Small intestine (tissue), 7 donors: ENCODE measurements at regions not wholly inside any gene's neighbourhood (a gene's known extent, or its start where the extent isn't known, plus 50 kb on each side); places are given as distances from the start of the nearest gene placed in this dataset.
"Not testable (repeated sequence)": the region's sequence is repeated elsewhere in the genome, so short reads cannot be mapped to it uniquely, and the experiment has no call there.

Experiments
- DNase-seq, 2 donors: peaks; one replicate each; pipeline versions ENCODE4 v3.0.0 to v3.0.0-alpha.2; 2013
- FAIRE-seq: peaks from 2 replicates; lab custom pipeline; 2012; peaks lifted over from hg19 to GRCh38; lab: Jason Lieb, UNC
- H3K27ac ChIP-seq, 3 donors: one replicate each; pipeline ENCODE4 v1.5.1; 2013; ENCODE audit warnings: low read length in 2 of 3, mild to moderate bottlenecking in 2 of 3, control low read depth in 1 of 3, inconsistent platforms in 1 of 3, low read depth in 1 of 3, moderate library complexity in 1 of 3
- H3K27me3 ChIP-seq, 3 donors: one replicate each; pipeline ENCODE4 v1.6.1; 2013; ENCODE audit warnings: low read length in 3 of 3, inconsistent platforms in 1 of 3; ENCODE audit not compliant: control insufficient read depth in 3 of 3, insufficient read depth in 3 of 3
- H3K36me3 ChIP-seq, 3 donors: one replicate each; pipeline ENCODE4 v1.6.1; 2013; ENCODE audit warnings: low read length in 3 of 3, inconsistent platforms in 1 of 3, low read depth in 1 of 3, mild to moderate bottlenecking in 1 of 3, moderate library complexity in 1 of 3; ENCODE audit not compliant: control insufficient read depth in 3 of 3, insufficient read depth in 2 of 3
- H3K4me1 ChIP-seq, 3 donors: one replicate each; pipeline ENCODE4 v1.6.1; 2013; ENCODE audit warnings: low read length in 2 of 3, inconsistent platforms in 1 of 3, low read depth in 1 of 3, mild to moderate bottlenecking in 1 of 3, moderate library complexity in 1 of 3; ENCODE audit not compliant: control insufficient read depth in 3 of 3, insufficient read depth in 2 of 3
- H3K4me3 ChIP-seq, 3 donors: one replicate each; pipeline ENCODE4 v1.5.1; 2013; ENCODE audit warnings: low read length in 3 of 3, control low read depth in 1 of 3, inconsistent platforms in 1 of 3, low read depth in 1 of 3, mild to moderate bottlenecking in 1 of 3, moderate library complexity in 1 of 3
- H3K9me3 ChIP-seq, 2 donors: one replicate each; pipeline ENCODE4 v1.6.1; 2013; ENCODE audit warnings: low read depth in 1 of 2, low read length in 1 of 2; ENCODE audit not compliant: control insufficient read depth in 2 of 2, insufficient read depth in 1 of 2
- WGBS, 3 donors: extraction: QIAGEN DNeasy Blood & Tissue Kit; methylation state at CpG; one replicate each; pipeline ENCODE4 v1.1.7; 2013; 5-methylcytosine and 5-hydroxymethylcytosine counted together
- donor health status: healthy with polysubstance abuse.
- donor health status: control.
- donor health status: control.
- donor health status: Bipolar disorder and iron deficiency.
- donor health status: healthy.

DNA sequence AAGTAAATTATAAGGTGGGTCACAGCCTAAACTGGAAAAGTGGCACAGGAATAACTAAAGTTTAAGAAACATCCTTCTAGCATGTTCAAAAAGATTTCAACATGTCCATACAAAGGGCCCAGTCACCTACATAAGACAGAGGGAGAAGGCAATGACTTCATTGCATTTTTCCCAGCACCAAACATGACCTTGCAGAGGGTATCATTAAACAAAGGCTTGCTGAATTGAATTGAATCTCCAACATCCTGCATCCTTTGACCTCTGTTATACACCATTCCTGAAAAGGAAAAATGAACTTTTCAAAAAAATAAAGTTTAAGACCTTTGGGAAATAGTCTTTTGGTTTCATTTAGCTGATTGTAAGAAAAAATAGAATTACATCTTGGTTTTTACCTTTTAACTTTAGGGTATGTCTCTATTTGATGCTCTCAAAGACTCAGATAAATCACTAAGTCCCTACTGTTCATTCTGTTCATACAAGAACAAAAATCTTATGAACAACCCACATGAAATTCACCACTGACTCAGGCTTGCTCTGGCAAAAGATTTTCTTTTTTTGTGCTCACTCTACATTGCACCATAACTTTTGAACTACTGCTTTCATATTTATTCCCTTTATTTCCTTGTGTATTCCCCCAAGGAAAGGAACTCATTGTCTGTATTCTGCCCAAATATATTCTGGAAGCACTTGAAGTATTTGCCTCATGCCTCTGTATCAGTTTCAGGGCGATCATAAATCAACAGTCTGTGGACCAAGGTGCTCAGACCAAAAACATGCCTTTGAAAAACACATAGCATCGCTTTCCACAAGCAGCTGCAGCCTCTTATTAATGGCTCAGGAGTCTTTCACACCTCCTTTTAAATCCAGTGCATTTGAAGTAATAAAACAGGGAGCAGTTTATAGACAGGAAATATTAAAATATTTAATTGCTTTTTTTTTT is 121.7 kb downstream of the DUSP6 start:
- H3K4me3 ChIP-seq: no peak overlapping the region
- FAIRE-seq: no peak

GRCh38 chr12:89228491-89228890 is 123.8 kb downstream of the DUSP6 start:
- no peaks in the 10 kb centered on the region for H3K36me3 ChIP-seq
- FAIRE-seq: no peak

More for the DNA sequence above, 121.7 kb downstream of the DUSP6 start:
- Histone ChIP-seq H3K27me3 (no peaks in the 10 kb centered on the region), H3K9me3 (no peaks in the 10 kb centered on the region), H3K4me1 (peaks cover 0 to 5% (median 0%) of the 10 kb centered on the region in 3 donors), H3K27ac (no peak overlapping the region), H3K36me3 (no peaks in the 10 kb centered on the region)
- 20 to 46% (median 34%) methylated on average over 2 of the region's 2 CpGs for WGBS, 3 donors
- no peak for DNase-seq

DNA sequence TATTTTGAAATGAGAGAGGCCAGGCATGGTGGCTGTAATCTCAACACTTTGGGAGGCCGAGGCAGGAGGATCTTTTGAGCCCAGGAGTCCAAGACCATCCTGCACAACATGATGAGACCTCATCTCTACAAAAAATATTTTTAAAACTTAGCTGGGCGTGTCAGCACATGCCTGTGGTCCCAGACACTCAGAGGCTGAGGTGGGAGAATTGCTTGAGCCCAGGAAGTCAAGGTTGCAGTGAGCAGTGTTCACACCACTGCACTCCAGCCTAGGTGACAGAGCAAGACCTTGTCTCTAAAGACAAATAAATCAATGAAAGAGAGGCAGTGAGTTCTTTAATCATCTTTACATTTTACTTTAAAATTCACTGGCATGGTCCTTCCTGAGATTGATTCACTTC is 124.5 kb downstream of the DUSP6 start:
- H3K27me3 ChIP-seq: no peaks in the 10 kb centered on the region

More at GRCh38 chr12:89228491-89228890, 123.8 kb downstream of the DUSP6 start:
- H3K27ac ChIP-seq: no peak overlapping the region
- WGBS, 3 donors: 68 to 86% (median 80%) methylated on average over 3 of the region's 3 CpGs
- H3K27me3 ChIP-seq: no peaks in the 10 kb centered on the region
- H3K4me1 ChIP-seq: peaks cover 0 to 9% (median 0%) of the 10 kb centered on the region in 3 donors
- DNase-seq: no peak
- no peaks in the 10 kb centered on the region for H3K9me3 ChIP-seq
- no peak overlapping the region for H3K4me3 ChIP-seq

GRCh38 chr12:89225808-89226411 is 126.4 kb downstream of the DUSP6 start:
- DNase-seq (peak; percentile 86 to 87), FAIRE-seq (no peak)
- 41 to 48% (median 42%) methylated on average over 3 of the region's 3 CpGs for WGBS, 3 donors
- no peaks in the 10 kb centered on the region for H3K27me3 ChIP-seq
- H3K4me3 ChIP-seq: no peak overlapping the region
- H3K36me3 ChIP-seq: no peaks in the 10 kb centered on the region
- peaks cover 0 to 8% (median 0%) of the 10 kb centered on the region in 3 donors for H3K4me1 ChIP-seq
- H3K27ac ChIP-seq: peak overlapping the region in 1 of 3 donors; percentile 60
- no peaks in the 10 kb centered on the region for H3K9me3 ChIP-seq

More for the DNA sequence above, 124.5 kb downstream of the DUSP6 start:
- Histone ChIP-seq H3K4me3 (no peak overlapping the region), H3K27ac (no peak overlapping the region), H3K9me3 (no peaks in the 10 kb centered on the region), H3K4me1 (peaks cover 0 to 9% (median 0%) of the 10 kb centered on the region in 3 donors), H3K36me3 (no peaks in the 10 kb centered on the region)
- no peak for FAIRE-seq
- no peak for DNase-seq
- 88 to 89% (median 89%) methylated on average over 2 of the region's 2 CpGs for WGBS, 3 donors

GRCh38 chr12:89225401-89225800 is 126.9 kb downstream of the DUSP6 start:
- WGBS, 3 donors: 57 to 62% (median 58%) methylated on average over 5 of the region's 5 CpGs
- Histone ChIP-seq H3K4me1 (peaks cover 0 to 7% (median 0%) of the 10 kb centered on the region in 3 donors), H3K36me3 (no peaks in the 10 kb centered on the region), H3K4me3 (no peak overlapping the region), H3K27me3 (no peaks in the 10 kb centered on the region), H3K27ac (peak overlapping the region in 1 of 3 donors; percentile 60), H3K9me3 (no peaks in the 10 kb centered on the region)
- DNase-seq: peak in 1 of 2 donors; percentile 44
- FAIRE-seq: no peak

DNA sequence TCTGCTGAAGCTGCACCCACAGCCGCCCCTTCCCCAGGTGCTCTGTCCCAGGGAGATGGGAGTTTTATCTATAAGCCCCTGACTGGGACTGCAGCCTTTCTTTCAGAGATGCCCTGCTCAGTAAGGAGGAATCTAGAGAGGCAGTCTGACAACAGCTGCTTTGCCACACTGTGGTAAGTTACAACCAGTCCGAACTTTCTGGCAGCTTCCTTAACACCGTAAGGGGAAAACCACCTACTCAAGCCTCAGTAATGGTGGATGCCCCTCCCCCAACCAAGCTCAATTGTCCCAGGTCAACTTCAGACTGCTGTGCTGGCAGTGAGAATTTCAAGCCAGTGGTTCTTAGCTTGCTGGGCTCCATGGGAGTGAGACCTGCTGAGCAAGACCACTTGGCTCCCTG is 129.7 kb downstream of the DUSP6 start:
- not testable (repeated sequence) for H3K36me3 ChIP-seq, DNase-seq, H3K9me3 ChIP-seq, FAIRE-seq, H3K27me3 ChIP-seq, H3K4me1 ChIP-seq, H3K27ac ChIP-seq, H3K4me3 ChIP-seq
- WGBS, 3 donors: 76 to 87% (median 84%) methylated on average over 3 of the region's 3 CpGs

DNA sequence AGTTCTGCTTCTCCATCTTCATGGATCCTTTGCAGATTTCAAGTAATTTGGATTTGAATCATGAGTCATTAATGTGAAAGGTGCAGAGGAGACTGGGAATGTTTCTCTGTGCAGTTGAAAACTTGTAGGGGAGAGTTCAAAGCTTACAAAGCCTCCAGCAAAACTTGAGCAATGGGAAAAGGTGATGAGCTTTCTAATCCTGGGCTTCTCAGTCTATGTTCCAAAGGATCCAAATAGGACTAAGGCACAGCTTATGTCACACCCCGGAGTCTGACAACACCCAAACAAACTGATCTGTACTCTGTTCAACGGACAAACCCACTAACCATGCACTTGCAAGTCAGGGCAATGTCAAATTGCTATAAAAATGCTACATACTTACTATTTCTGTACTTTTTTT is 134.8 kb downstream of the DUSP6 start:
- no peaks in the 10 kb centered on the region for H3K9me3 ChIP-seq
- DNase-seq (no peak), FAIRE-seq (no peak)
- H3K27ac ChIP-seq: no peak overlapping the region
- H3K27me3 ChIP-seq: no peaks in the 10 kb centered on the region
- WGBS, 3 donors: 53 to 93% (median 79%) methylated on average over 2 of the region's 2 CpGs
- H3K36me3 ChIP-seq: no peaks in the 10 kb centered on the region
- H3K4me3 ChIP-seq: no peak overlapping the region
- peaks cover 0 to 14% (median 1%) of the 10 kb centered on the region in 3 donors for H3K4me1 ChIP-seq

- H3K36me3 ChIP-seq: no peaks in the 10 kb centered on the region
- H3K4me1 ChIP-seq: peaks cover 0 to 18% (median 2%) of the 10 kb centered on the region in 3 donors
- DNase-seq (no peak), FAIRE-seq (no peak)
- H3K27ac ChIP-seq: no peak overlapping the region
- no peak overlapping the region for H3K4me3 ChIP-seq
- no peaks in the 10 kb centered on the region for H3K9me3 ChIP-seq
- no peaks in the 10 kb centered on the region for H3K27me3 ChIP-seq
- WGBS, 3 donors: 87 to 95% (median 92%) methylated on average over 1 of the region's 1 CpG
Observed at GRCh38 chr12:89216211-89216952, 135.9 kb downstream of the DUSP6 start.
